ENCODE measurements at regions not wholly inside any gene's neighbourhood (a gene's known extent, or its start where the extent isn't known, plus 50 kb on each side); places are given as distances from the start of the nearest gene placed in this dataset.

GRCh38 chr12:58395056-58395455, 453.7 kb downstream of the ATP23 start:
- no peak for TF ChIP-seq CTCF (IDR thresholded peaks at IDR 0.05; ENCODE audit: low read depth, low read length, missing control alignments)
- no peak overlapping the region for H3K4me3 ChIP-seq (replicated peaks; ENCODE audit: low read depth, low read length)
- DNase-seq (ENCODE audit: extremely low read depth, low read depth): no peak

GRCh38 chr12:58395470-58395869, 454.1 kb downstream of the ATP23 start:
- DNase-seq (ENCODE audit: extremely low read depth, low read depth): no peak
- TF ChIP-seq CTCF (IDR thresholded peaks at IDR 0.05; ENCODE audit: low read depth, low read length, missing control alignments): no peak
- H3K4me3 ChIP-seq (replicated peaks; ENCODE audit: low read depth, low read length): no peak overlapping the region

GRCh38 chr12:58396239-58396638, 454.9 kb downstream of the ATP23 start:
- TF ChIP-seq CTCF (IDR thresholded peaks at IDR 0.05; ENCODE audit: low read depth, low read length, missing control alignments): no peak
- H3K4me3 ChIP-seq (replicated peaks; ENCODE audit: low read depth, low read length): no peak overlapping the region
- DNase-seq (ENCODE audit: extremely low read depth, low read depth): no peak

GRCh38 chr12:58405363-58405762, 464.0 kb downstream of the ATP23 start:
- H3K4me3 ChIP-seq (replicated peaks; ENCODE audit: low read depth, low read length): no peak overlapping the region
- no peak for DNase-seq (ENCODE audit: extremely low read depth, low read depth)
- TF ChIP-seq CTCF (IDR thresholded peaks at IDR 0.05; ENCODE audit: low read depth, low read length, missing control alignments): no peak

GRCh38 chr12:58408516-58408915, 467.1 kb downstream of the ATP23 start:
- DNase-seq (ENCODE audit: extremely low read depth, low read depth): peak; percentile 48
- no peak for TF ChIP-seq CTCF (IDR thresholded peaks at IDR 0.05; ENCODE audit: low read depth, low read length, missing control alignments)
- no peak overlapping the region for H3K4me3 ChIP-seq (replicated peaks; ENCODE audit: low read depth, low read length)

GRCh38 chr12:58412461-58413060, 471.2 kb downstream of the ATP23 start:
- no peak for TF ChIP-seq CTCF (IDR thresholded peaks at IDR 0.05; ENCODE audit: low read depth, low read length, missing control alignments)
- DNase-seq (ENCODE audit: extremely low read depth, low read depth): no peak
- H3K4me3 ChIP-seq (replicated peaks; ENCODE audit: low read depth, low read length): no peak overlapping the region

GRCh38 chr12:58413794-58414193, 472.4 kb downstream of the ATP23 start:
- no peak overlapping the region for H3K4me3 ChIP-seq (replicated peaks; ENCODE audit: low read depth, low read length)
- TF ChIP-seq CTCF (IDR thresholded peaks at IDR 0.05; ENCODE audit: low read depth, low read length, missing control alignments): no peak
- DNase-seq (ENCODE audit: extremely low read depth, low read depth): no peak

All from HFF-Myc (cell line).